Panc1 (cell line): ENCODE measurements at regions not wholly inside any gene's neighbourhood (a gene's known extent, or its start where the extent isn't known, plus 50 kb on each side); places are given as distances from the start of the nearest gene placed in this dataset.

Experiments
- ATAC-seq: fragments of 200-7000 bp; cut with Tn5 transposase; 2 replicates; pipeline ENCODE4 v1.9.1; 2020; ENCODE audit warnings: mild to moderate bottlenecking, moderate library complexity
- BruUV-seq: library from RNA; stranded (reverse); fragments of 400-500 nt; replicated peaks from 2 replicates; lab custom pipeline; 2021; lab: Mats Ljungman, UMichigan
- CTCF ChIA-PET: fragments of 300-600 bp; sonication (Branson Sonifier 250); formaldehyde crosslinking; loops from one replicate; lab custom pipeline; 2022; ENCODE audit warnings: antibody characterized with exemption; lab: Charles Lee
- POLR2A ChIA-PET: fragments of 300-600 bp; sonication (Branson Sonifier 250); formaldehyde crosslinking; loops from one replicate; lab custom pipeline; 2022; ENCODE audit warnings: antibody characterized with exemption; lab: Charles Lee
- DNase-seq: peaks from one replicate; pipeline ENCODE4 v3.0.0-alpha.2; 2010; ENCODE audit warnings: low read depth, low spot score
- H3K27ac ChIP-seq: 2 replicates; pipeline ENCODE4 v1.5.1; 2011; ENCODE audit warnings: mild to moderate bottlenecking, low read length, inconsistent platforms
- H3K27me3 ChIP-seq: fragments of 200-500 bp; sonication (Bioruptor generic); 2 replicates; pipeline ENCODE4 v1.6.0; 2014; ENCODE audit warnings: low read length, inconsistent platforms; ENCODE audit not compliant: control insufficient read depth, insufficient read depth
- H3K36me3 ChIP-seq: fragments of 200-500 bp; sonication (Bioruptor generic); 2 replicates; pipeline ENCODE4 v1.5.1; 2014; ENCODE audit warnings: inconsistent platforms, mild to moderate bottlenecking, low read length, moderate library complexity; ENCODE audit not compliant: control insufficient read depth, insufficient read depth
- H3K4me1 ChIP-seq: 2 replicates; pipeline ENCODE4 v1.5.1; 2011; ENCODE audit warnings: inconsistent platforms, mild to moderate bottlenecking, low read length, moderate library complexity; ENCODE audit not compliant: control insufficient read depth, insufficient read depth
- H3K4me3 ChIP-seq, 2 experiments: 2 replicates each; pipeline ENCODE4 v1.5.1; 2011 to 2012; ENCODE audit warnings: low read depth in 2 of 2, low read length in 2 of 2, mild to moderate bottlenecking in 2 of 2, inconsistent platforms in 1 of 2, moderate library complexity in 1 of 2
- H3K9me3 ChIP-seq: fragments of 200-500 bp; sonication (Bioruptor generic); 2 replicates; pipeline ENCODE4 v1.5.1; 2014; ENCODE audit warnings: low read depth, mild to moderate bottlenecking, inconsistent platforms, low read length, moderate library complexity; ENCODE audit not compliant: control insufficient read depth, insufficient read depth
- CTCF ChIP-seq: fragments of 450-650 bp; IDR thresholded peaks from 2 replicates; pipeline ENCODE4 v1.5.1; 2017; ENCODE audit warnings: mild to moderate bottlenecking
- POLR2AphosphoS5 ChIP-seq: IDR thresholded peaks from 2 replicates; pipeline ENCODE4 v1.6.1; 2012; ENCODE audit warnings: mild to moderate bottlenecking, low read depth, low read length, moderate library complexity
- REST ChIP-seq, 2 experiments: IDR thresholded peaks; 2 replicates each; pipeline ENCODE4 v1.6.1; 2011 to 2012; ENCODE audit warnings: low read depth in 2 of 2, control low read depth in 1 of 2, low read length in 1 of 2, mild to moderate bottlenecking in 1 of 2, moderate library complexity in 1 of 2; ENCODE audit not compliant: insufficient read depth in 1 of 2
- SIN3A ChIP-seq: IDR thresholded peaks from 2 replicates; pipeline ENCODE4 v1.6.1; 2012; ENCODE audit warnings: low read depth, mild to moderate bottlenecking, low read length, moderate library complexity, borderline replicate concordance; ENCODE audit not compliant: insufficient read depth
- TCF7L2 ChIP-seq: IDR thresholded peaks from 2 replicates; pipeline ENCODE4 v1.6.1; 2011; ENCODE audit warnings: mild to moderate bottlenecking, low read depth, low read length, inconsistent platforms
- in situ Hi-C: cut with HindIII; loops from 2 replicates; pipeline ENCODE4 v1.10.0; 2016; ENCODE audit warnings: low sequenced_read_pairs, low pct_unique_long_range_greater_than_20kb
- intact Hi-C: fragments of 100-400 bp; cut with micrococcal nuclease; formaldehyde crosslinking; loops from one replicate; pipeline ENCODE4 v1.10.0; 2022; ENCODE audit not compliant: unreplicated experiment

GRCh38 chr12:34299802-34300193 lies 277.5 kb downstream of the ALG10 start:
- POLR2A ChIA-PET = no interaction called here
- H3K36me3 ChIP-seq = no peaks in the 10 kb centered on the region
- ATAC-seq = no peak
- no peaks in the 10 kb centered on the region for H3K9me3 ChIP-seq
- DNase-seq = no peak
- peaks cover 6% of the 10 kb centered on the region for H3K4me1 ChIP-seq
- no peak overlapping the region for H3K27ac ChIP-seq
- in situ Hi-C loops (no loop called here), intact Hi-C loops (loop anchor here (10.0 kb wide), 1 partner anchor 65 kb away; no protein-coding TSS in a partner anchor)
- no TSS peak for BruUV-seq
- CTCF ChIA-PET = no interaction called here
- peaks cover 9% of the 10 kb centered on the region; the same call in 1 of the 2 replicates for H3K27me3 ChIP-seq
- H3K4me3 ChIP-seq = no peak overlapping the region
- TF ChIP-seq REST (IDR thresholded peaks at IDR 0.05; ENCODE audit: insufficient read depth in 1 of 2, low read depth in 2 of 2, low read length in 1 of 2) (no peak), TCF7L2 (no peak), POLR2AphosphoS5 (no peak), CTCF (no peak), SIN3A (no peak)

- H3K9me3 ChIP-seq = no peaks in the 10 kb centered on the region
- DNase-seq (no peak), ATAC-seq (no peak)
- H3K4me3 ChIP-seq = no peak overlapping the region
- peaks cover 9% of the 10 kb centered on the region; the same call in 1 of the 2 replicates for H3K27me3 ChIP-seq
- in situ Hi-C loops (no loop called here), intact Hi-C loops (no loop called here)
- H3K27ac ChIP-seq = no peak overlapping the region
- BruUV-seq = no TSS peak
- TF ChIP-seq CTCF (no peak), POLR2AphosphoS5 (no peak), TCF7L2 (no peak), REST (IDR thresholded peaks at IDR 0.05; ENCODE audit: insufficient read depth in 1 of 2, low read depth in 2 of 2, low read length in 1 of 2) (no peak), SIN3A (no peak)
- no peaks in the 10 kb centered on the region for H3K36me3 ChIP-seq
- ChIA-PET CTCF (no interaction called here), POLR2A (no interaction called here)
- peaks cover 6% of the 10 kb centered on the region for H3K4me1 ChIP-seq
These were observed 278.3 kb downstream of the ALG10 start for GRCh38 chr12:34300376-34301250.
